GM13977 (cell line): ENCODE measurements at regions not wholly inside any gene's neighbourhood (a gene's known extent, or its start where the extent isn't known, plus 50 kb on each side); places are given as distances from the start of the nearest gene placed in this dataset.
"Not testable (repeated sequence)": the region's sequence is repeated elsewhere in the genome, so short reads cannot be mapped to it uniquely, and the experiment has no call there.

Experiments used
- DNase-seq: peaks from one replicate; pipeline ENCODE4 v3.0.0; 2012; ENCODE audit warnings: low spot score
- in situ Hi-C: fragments of 300-500 bp; cut with MboI; formaldehyde crosslinking; loops from one replicate; pipeline ENCODE4 v1.12.0; 2022; ENCODE audit warnings: low sequenced_read_pairs, low pct_unique_long_range_greater_than_20kb, mixed read lengths, inconsistent platforms; ENCODE audit not compliant: unreplicated experiment
- TF ChIP-seq, protein P1 (sequence below): IDR thresholded peaks from 2 replicates; pipeline ENCODE4 v1.5.1; 2012; ENCODE audit warnings: mild to moderate bottlenecking, control low read depth; ENCODE audit not compliant: insufficient read depth; ENCODE audit errors: extremely low read depth, missing control alignments

DNA sequence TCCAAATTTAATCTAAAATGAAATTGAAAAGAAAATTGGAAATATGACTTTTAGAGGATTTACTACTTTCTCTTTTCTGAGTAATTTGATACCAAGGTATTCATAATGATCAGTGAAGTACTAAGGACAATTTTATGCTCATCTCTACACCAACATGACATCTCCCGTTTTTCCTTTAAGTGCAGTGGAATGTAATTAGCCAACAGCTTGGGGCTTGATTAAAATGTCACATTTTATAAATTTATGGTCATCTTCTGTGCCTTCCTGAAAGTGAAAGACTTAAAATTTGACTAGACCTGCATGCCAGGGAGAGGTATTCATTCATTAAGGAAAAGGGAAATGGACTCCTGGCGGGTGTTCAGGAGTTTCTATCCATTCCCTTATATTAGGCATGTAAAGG lies 228.2 kb upstream of the CNTN3 start:
- in situ Hi-C loops: no loop called here
- no peak for DNase-seq
- TF ChIP-seq, protein P1, sequence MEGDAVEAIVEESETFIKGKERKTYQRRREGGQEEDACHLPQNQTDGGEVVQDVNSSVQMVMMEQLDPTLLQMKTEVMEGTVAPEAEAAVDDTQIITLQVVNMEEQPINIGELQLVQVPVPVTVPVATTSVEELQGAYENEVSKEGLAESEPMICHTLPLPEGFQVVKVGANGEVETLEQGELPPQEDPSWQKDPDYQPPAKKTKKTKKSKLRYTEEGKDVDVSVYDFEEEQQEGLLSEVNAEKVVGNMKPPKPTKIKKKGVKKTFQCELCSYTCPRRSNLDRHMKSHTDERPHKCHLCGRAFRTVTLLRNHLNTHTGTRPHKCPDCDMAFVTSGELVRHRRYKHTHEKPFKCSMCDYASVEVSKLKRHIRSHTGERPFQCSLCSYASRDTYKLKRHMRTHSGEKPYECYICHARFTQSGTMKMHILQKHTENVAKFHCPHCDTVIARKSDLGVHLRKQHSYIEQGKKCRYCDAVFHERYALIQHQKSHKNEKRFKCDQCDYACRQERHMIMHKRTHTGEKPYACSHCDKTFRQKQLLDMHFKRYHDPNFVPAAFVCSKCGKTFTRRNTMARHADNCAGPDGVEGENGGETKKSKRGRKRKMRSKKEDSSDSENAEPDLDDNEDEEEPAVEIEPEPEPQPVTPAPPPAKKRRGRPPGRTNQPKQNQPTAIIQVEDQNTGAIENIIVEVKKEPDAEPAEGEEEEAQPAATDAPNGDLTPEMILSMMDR: no peak

DNA sequence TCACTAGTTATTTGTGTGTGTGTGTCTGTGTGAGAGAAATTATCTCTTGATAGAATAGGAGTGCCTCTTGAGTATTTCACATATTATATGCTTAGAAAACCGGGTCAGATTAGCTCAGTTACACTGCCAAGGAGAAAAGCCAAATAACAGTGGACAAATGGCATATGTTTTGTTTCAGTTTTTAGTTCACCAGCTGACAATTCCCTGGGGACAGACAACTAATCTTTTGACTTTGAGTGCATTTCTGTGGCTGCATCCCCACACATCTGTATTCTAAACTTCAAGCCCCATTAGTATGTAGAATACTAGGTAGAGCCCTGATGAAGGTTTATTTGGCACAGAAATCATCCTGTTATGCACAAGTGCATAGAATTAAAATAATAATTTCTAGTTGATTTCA lies 227.7 kb upstream of the CNTN3 start:
- in situ Hi-C loops: no loop called here
- TF ChIP-seq, protein P1: no peak
- DNase-seq: no peak

DNA sequence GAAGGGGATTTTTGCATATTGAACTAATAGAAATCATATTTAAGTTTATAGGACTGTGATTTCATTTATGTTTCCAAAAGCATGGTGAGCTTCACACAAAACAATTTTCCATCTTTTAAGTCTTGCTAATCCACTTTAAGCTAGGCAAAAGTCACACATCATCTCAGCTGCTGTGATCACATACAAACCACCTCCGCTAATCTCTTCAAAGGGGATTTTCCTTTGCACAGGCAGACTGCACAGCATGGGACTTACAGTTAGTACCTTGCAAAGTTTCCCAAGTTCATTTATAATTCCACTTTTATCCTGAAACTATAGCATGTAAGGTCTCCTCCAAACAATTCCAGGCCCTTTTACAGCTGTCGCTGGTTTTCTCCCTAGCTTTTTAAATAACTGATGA lies 225.1 kb upstream of the CNTN3 start:
- TF ChIP-seq, protein P1: no peak
- in situ Hi-C loops: no loop called here
- DNase-seq: no peak

DNA sequence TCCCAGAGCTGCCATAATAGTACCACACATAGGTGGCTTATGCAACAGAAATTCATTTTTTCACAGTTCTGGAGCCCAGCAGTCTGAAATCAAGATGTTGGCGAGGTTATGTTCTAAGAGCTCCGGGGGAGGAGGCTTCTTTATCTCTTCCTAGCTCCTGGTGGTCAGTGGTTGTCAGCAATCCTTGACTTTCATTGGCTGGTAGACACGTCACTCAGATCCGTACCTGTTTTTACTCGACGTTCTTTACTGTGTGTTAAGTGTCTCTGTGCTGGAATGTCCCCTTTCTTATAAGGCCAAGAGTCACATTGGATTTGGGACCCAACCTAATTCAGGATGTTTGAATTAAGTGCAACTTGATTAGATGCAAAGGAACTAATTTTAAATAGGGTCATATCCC lies 218.5 kb upstream of the CNTN3 start:
- no peak for DNase-seq
- TF ChIP-seq, protein P1: no peak
- in situ Hi-C loops: no loop called here

DNA sequence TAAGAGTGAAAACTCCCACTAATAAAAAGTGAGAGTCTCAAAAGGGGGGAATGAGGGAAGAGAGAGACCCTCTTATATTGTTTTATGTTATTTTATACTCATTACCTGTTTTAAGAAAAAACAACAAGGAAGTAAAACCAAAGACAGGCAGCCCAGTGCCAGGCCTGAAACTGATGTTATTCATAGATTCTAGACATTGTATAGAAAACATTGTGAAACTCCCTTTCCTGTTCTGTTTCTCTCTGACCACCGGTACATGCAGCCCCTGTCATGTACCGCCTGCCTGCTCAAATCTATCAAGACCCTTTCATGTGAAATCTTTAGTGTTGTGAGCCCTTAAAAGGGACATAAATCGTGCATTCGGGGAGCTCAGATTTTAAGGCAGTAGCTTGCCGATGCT lies 216.4 kb upstream of the CNTN3 start:
- in situ Hi-C loops, DNase-seq: not testable (repeated sequence)

DNA sequence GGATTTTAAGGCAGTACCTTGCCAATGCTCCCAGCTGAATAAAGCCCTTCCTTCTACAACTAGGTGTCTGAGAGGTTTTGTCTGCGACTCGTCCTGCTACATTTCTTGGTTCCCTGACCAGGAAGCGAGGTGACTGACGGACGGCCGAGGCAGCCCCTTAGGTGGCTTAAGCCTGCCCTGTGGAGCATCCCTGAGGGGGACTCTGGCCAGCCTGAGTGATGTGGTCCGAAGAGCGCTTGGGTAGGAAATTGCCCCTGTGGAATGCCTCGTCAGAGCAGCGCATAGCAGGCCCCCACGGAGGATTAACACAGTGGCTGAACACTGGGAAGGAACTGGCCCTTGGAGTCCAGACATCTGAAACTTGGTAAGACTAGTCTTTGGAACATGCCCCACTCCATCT lies 210.9 kb upstream of the CNTN3 start:
- DNase-seq, in situ Hi-C loops: not testable (repeated sequence)

DNA sequence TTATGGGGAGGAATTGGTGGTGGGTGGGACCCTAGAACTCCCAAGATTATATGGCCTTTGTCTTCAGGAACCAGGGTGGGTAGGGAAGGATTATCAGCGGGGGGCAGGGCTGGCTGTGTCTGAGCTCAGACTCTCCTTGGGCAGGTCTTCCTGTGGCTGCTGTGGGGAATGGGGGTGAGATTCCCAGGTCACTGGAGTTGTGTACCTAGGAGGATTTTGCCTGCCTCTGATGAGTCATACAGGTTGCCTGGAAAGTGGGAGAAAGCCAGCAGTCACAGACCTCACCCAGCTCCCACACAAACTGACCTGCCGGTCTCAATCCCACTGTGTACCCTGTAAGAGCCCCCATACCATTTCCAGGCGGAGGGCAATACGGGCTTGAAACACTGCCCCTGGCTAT lies 209.9 kb upstream of the CNTN3 start:
- no peak for DNase-seq
- TF ChIP-seq, protein P1: no peak
- in situ Hi-C loops: no loop called here

DNA sequence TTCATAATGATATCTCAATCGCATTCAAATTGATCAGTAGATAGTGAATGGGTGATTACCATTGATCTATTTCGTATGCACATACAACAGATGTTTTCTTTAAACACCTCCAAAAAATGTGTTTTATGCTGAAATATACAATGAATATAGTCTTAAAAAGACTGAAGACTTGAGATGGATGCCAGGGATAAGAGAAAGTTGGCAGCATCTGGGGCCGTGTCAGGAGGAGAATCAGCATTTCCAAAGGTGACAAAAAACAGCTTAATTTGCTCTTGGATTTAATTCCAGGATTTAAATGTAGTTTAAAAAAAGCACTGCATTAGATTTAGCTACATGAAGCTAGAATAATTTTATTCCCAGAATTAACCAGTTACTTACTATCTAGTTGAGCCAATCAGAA lies 199.7 kb upstream of the CNTN3 start:
- in situ Hi-C loops: no loop called here
- no peak for DNase-seq
- TF ChIP-seq, protein P1: no peak
